ENCODE measurements at regions not wholly inside any gene's neighbourhood (a gene's known extent, or its start where the extent isn't known, plus 50 kb on each side); places are given as distances from the start of the nearest gene placed in this dataset.

DNA sequence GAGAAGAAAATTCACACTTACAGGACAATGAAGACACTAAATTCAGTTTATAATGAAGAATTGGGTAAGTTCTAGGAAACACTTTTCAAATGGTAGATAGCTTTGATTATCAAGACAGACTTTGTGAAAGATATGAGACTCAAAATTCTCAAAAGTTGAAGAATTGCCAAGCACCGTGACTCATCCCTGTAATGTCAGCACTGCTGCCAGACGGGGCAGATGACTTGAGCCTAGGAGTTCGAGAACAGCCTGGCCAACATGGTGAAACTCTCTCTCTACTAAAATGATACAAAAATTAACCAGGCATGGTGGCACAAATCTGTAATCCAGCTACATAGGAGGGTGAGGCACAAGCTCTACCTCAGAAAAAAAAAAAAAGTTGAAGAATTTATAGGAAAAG is 1820.1 kb upstream of the LRRTM1 start:
- no peak for DNase-seq (ENCODE audit: low read depth)
- H3K4me3 ChIP-seq (ENCODE audit: low read depth, low read length), result no peak overlapping the region
- TF ChIP-seq, protein P1, sequence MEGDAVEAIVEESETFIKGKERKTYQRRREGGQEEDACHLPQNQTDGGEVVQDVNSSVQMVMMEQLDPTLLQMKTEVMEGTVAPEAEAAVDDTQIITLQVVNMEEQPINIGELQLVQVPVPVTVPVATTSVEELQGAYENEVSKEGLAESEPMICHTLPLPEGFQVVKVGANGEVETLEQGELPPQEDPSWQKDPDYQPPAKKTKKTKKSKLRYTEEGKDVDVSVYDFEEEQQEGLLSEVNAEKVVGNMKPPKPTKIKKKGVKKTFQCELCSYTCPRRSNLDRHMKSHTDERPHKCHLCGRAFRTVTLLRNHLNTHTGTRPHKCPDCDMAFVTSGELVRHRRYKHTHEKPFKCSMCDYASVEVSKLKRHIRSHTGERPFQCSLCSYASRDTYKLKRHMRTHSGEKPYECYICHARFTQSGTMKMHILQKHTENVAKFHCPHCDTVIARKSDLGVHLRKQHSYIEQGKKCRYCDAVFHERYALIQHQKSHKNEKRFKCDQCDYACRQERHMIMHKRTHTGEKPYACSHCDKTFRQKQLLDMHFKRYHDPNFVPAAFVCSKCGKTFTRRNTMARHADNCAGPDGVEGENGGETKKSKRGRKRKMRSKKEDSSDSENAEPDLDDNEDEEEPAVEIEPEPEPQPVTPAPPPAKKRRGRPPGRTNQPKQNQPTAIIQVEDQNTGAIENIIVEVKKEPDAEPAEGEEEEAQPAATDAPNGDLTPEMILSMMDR (IDR thresholded peaks at IDR 0.05; ENCODE audit: control insufficient read depth, extremely low read depth, insufficient read depth), result no peak

DNA sequence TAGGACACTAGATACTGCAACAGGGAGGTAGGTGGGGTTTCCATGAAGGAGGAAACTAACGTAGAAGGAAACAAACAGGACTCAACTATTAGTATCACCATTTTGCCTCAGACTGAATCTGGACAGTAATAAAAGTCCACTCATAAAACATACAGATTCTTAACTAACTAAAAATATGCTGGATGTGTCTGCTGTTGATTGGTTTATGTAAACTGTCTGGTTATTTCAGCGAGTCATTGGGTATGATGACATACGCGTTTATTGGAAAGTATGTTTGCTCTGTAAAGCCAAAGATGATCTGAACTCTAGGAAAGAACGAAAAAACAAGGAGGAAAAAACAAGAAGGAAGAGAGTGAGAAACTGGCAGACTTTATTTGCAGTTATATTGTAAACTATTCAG is 1816.1 kb upstream of the LRRTM1 start:
- no peak overlapping the region for H3K4me3 ChIP-seq (ENCODE audit: low read depth, low read length)
- TF ChIP-seq, protein P1 (IDR thresholded peaks at IDR 0.05; ENCODE audit: control insufficient read depth, extremely low read depth, insufficient read depth), result no peak
- no peak for DNase-seq (ENCODE audit: low read depth)

DNA sequence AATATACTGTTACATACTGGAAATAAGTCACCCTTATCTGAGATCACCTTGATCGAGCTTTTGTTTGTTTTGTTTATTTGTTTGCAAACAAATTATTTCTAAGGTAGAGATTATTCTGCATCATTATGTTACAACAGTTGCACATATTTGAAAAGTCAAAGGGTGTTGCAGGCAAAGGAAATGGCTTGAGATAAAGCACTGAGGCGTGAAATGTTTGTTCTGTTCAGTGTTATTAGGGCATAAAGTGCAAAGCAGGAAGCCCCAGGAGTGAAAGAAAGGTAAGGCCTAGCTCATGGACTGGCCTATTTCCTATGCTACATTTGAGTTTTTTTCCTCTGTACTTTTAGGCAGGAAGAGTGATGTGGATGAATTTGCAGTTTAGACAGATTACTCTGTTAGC is 1815.6 kb upstream of the LRRTM1 start:
- TF ChIP-seq, protein P1 (IDR thresholded peaks at IDR 0.05; ENCODE audit: control insufficient read depth, extremely low read depth, insufficient read depth), result no peak
- no peak for DNase-seq (ENCODE audit: low read depth)
- no peak overlapping the region for H3K4me3 ChIP-seq (ENCODE audit: low read depth, low read length)

DNA sequence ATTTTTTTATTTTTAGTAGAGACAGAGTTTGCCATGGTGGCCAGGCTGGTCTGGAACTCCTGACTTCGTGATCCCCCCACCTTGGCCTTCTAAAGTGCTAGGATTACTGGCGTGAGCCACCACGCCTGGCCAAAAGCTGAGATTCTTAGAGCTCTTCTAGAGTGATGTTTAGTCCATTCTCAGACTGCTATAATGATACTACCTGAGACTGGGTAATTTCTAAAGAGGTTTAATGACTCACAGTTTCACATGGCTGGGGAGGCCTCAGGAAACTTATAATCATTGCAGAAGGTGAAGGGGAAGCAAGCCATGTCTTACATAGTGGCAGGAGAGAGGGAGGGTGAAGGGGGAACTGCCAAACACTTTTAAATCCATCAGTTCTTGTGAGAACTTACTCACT is 1804.9 kb upstream of the LRRTM1 start:
- TF ChIP-seq, protein P1 (IDR thresholded peaks at IDR 0.05; ENCODE audit: control insufficient read depth, extremely low read depth, insufficient read depth), result no peak
- no peak for DNase-seq (ENCODE audit: low read depth)
- no peak overlapping the region for H3K4me3 ChIP-seq (ENCODE audit: low read depth, low read length)

DNA sequence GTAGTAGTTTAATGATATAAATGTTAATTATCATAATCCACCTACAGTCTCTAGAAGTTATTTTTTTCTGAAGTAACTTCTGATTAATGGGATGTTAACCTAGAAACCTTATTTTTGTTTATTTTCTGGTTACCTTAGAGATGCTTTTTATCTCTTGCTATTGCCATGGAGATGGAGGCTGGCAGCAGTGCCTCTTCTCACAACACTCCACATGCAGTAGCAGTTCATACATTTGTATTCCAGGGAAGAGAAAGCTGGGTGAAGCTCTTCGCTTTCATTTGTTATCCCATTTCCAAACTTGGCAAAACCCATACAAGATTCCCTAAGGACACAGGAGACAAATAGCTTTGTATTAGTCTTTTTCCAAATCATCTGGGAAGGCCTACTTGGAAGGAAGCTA is 1794.1 kb upstream of the LRRTM1 start:
- no peak for DNase-seq (ENCODE audit: low read depth)
- TF ChIP-seq, protein P1 (IDR thresholded peaks at IDR 0.05; ENCODE audit: control insufficient read depth, extremely low read depth, insufficient read depth), result no peak
- H3K4me3 ChIP-seq (ENCODE audit: low read depth, low read length), result no peak overlapping the region

DNA sequence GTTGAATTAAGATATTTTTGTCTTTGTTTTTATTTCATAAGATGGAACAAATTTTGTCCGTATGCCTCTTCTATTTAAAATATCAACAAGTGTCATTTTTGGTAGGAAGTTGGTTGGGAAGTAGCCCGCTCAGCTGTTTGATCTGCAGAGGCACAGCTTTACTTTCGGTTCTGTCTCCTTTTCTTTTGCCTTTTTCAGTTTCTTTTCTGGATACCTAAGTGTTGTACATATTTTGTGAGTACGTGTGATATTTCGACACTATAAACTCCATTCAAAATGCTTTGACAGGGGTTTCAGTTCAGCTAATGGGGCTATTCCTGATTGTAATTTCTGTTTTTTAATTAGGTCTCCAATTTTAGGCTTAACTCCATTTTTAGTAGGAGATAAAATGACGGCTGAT is 1785.0 kb upstream of the LRRTM1 start:
- no peak overlapping the region for H3K4me3 ChIP-seq (ENCODE audit: low read depth, low read length)
- DNase-seq (ENCODE audit: low read depth), result no peak
- TF ChIP-seq, protein P1 (IDR thresholded peaks at IDR 0.05; ENCODE audit: control insufficient read depth, extremely low read depth, insufficient read depth), result no peak

DNA sequence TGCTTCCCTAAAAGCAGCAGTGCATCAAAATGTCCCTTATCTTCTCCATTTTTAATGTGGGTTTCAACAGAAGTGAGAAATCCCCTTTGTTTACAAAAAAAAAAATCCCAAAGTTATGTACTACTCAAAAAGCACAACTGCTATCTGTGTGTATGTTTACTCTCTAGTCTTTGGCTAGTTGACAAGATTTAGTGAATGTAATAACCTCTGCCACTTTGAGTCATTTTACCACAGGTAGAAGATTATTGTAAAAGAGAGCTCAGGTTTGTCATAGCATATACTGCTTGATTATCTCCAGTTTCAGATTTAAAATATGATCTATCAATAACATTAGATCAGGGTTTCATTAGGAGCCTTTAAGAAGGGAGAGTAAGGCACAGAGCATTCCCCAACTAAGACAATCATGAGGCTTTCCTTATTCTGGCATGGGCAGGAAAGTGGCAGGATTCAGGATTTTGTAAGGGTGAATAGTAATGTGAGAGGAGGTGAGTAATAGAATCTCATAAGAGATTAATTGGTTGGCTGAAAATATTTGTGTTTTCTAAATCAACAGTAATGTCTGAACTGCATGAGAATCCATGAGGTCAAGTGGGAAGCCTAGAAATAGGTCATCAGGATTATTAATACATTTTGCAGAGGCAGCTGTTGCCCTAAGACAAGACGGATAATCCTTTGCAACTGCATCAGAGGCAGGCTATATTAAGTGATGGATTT is 1780.3 kb upstream of the LRRTM1 start:
- DNase-seq (ENCODE audit: low read depth), result no peak
- H3K4me3 ChIP-seq (ENCODE audit: low read depth, low read length), result no peak overlapping the region
- TF ChIP-seq, protein P1 (IDR thresholded peaks at IDR 0.05; ENCODE audit: control insufficient read depth, extremely low read depth, insufficient read depth), result no peak
